GM18861 (cell line): ENCODE measurements at regions not wholly inside any gene's neighbourhood (a gene's known extent, or its start where the extent isn't known, plus 50 kb on each side); places are given as distances from the start of the nearest gene placed in this dataset.
"Not testable (repeated sequence)": the region's sequence is repeated elsewhere in the genome, so short reads cannot be mapped to it uniquely, and the experiment has no call there.

Experiments
- ATAC-seq: cut with Tn5 transposase; IDR thresholded peaks from one replicate; pipeline ENCODE4 v1.9.1; 2021; ENCODE audit not compliant: unreplicated experiment

- no peak for ATAC-seq
These were observed 87.1 kb upstream of the PTHLH start for GRCh38 chr12:28059668-28060067.

- ATAC-seq = no peak
These were observed 88.3 kb upstream of the PTHLH start for GRCh38 chr12:28060871-28061270.

GRCh38 chr12:28063355-28063880, 90.9 kb upstream of the PTHLH start:
- ATAC-seq = no peak

GRCh38 chr12:28065374-28065773, 92.8 kb upstream of the PTHLH start:
- ATAC-seq = no peak

- ATAC-seq = no peak
These were observed 93.5 kb upstream of the PTHLH start for GRCh38 chr12:28065889-28066630.

- ATAC-seq = no peak
These were observed 94.3 kb upstream of the PTHLH start for GRCh38 chr12:28066879-28067278.

GRCh38 chr12:28068467-28068866, 95.9 kb upstream of the PTHLH start:
- ATAC-seq = no peak

GRCh38 chr12:28079539-28079938, 107.0 kb upstream of the PTHLH start:
- no peak for ATAC-seq

GRCh38 chr12:28082096-28082495, 108.2 kb upstream of the CCDC91 start:
- ATAC-seq = no peak

- no peak for ATAC-seq
These were observed 106.2 kb upstream of the CCDC91 start for GRCh38 chr12:28083840-28084678.

- ATAC-seq = peak; percentile 54
These were observed 103.6 kb upstream of the CCDC91 start for GRCh38 chr12:28086521-28087155.

GRCh38 chr12:28088566-28089272, 101.5 kb upstream of the CCDC91 start:
- no peak for ATAC-seq

- ATAC-seq = no peak
These were observed 100.9 kb upstream of the CCDC91 start for GRCh38 chr12:28089338-28089737.

- no peak for ATAC-seq
These were observed 99.4 kb upstream of the CCDC91 start for GRCh38 chr12:28090835-28091234.

GRCh38 chr12:28092396-28092795, 97.9 kb upstream of the CCDC91 start:
- ATAC-seq = no peak

GRCh38 chr12:28096649-28097048, 93.6 kb upstream of the CCDC91 start:
- no peak for ATAC-seq

GRCh38 chr12:28097221-28097620, 93.0 kb upstream of the CCDC91 start:
- ATAC-seq = no peak

GRCh38 chr12:28099245-28099644, 91.0 kb upstream of the CCDC91 start:
- ATAC-seq = not testable (repeated sequence)

- no peak for ATAC-seq
These were observed 90.4 kb upstream of the CCDC91 start for GRCh38 chr12:28099871-28100270.

- no peak for ATAC-seq
These were observed 89.5 kb upstream of the CCDC91 start for GRCh38 chr12:28100717-28101116.

- no peak for ATAC-seq
These were observed 85.9 kb upstream of the CCDC91 start for GRCh38 chr12:28104316-28104715.
